ENCODE measurements at regions not wholly inside any gene's neighbourhood (a gene's known extent, or its start where the extent isn't known, plus 50 kb on each side); places are given as distances from the start of the nearest gene placed in this dataset.

DNA sequence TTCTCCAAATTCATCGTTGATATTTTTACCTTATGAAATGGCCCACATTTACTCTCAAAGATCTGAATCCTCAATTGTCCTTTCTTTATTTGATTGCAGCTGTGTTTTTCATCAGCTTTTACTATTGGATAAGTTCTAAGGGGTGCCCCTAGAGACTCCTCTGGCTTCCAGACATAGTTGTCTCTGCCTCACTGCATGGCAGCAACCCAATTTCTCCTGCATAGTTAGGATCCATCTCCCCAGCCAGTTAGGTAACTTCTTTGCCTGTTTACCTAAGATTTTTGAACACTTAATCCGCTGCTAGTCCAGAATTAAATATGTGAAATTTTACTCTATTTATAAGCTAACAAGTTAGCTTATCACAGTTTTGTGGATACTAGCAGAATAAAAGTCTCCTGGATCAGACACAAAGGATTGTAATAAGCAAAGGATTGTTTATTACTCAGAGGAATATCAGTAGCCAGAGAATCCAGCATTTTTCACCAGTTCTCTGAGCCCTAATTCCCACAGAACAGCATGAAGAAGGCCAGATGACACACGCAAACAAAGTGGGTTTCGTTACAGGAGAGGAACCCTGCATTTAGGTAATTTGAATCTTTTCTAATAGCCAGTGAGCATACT lies 101.1 kb downstream of the BBS10 start:
- no peak overlapping the region for H3K4me3 ChIP-seq (replicated peaks; ENCODE audit: low read depth, low read length)
- no peak for DNase-seq (ENCODE audit: extremely low read depth, insufficient read length)
- H3K36me3 ChIP-seq (ENCODE audit: control insufficient read depth, insufficient read depth, low read length): no peaks in the 10 kb centered on the region
- no peaks in the 10 kb centered on the region for H3K27me3 ChIP-seq (replicated peaks; ENCODE audit: control insufficient read depth, insufficient read depth, low read length)
- TF ChIP-seq, protein P1, sequence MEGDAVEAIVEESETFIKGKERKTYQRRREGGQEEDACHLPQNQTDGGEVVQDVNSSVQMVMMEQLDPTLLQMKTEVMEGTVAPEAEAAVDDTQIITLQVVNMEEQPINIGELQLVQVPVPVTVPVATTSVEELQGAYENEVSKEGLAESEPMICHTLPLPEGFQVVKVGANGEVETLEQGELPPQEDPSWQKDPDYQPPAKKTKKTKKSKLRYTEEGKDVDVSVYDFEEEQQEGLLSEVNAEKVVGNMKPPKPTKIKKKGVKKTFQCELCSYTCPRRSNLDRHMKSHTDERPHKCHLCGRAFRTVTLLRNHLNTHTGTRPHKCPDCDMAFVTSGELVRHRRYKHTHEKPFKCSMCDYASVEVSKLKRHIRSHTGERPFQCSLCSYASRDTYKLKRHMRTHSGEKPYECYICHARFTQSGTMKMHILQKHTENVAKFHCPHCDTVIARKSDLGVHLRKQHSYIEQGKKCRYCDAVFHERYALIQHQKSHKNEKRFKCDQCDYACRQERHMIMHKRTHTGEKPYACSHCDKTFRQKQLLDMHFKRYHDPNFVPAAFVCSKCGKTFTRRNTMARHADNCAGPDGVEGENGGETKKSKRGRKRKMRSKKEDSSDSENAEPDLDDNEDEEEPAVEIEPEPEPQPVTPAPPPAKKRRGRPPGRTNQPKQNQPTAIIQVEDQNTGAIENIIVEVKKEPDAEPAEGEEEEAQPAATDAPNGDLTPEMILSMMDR (IDR thresholded peaks at IDR 0.05; ENCODE audit: insufficient read depth, low read length, poor library complexity, severe bottlenecking): no peak

DNA sequence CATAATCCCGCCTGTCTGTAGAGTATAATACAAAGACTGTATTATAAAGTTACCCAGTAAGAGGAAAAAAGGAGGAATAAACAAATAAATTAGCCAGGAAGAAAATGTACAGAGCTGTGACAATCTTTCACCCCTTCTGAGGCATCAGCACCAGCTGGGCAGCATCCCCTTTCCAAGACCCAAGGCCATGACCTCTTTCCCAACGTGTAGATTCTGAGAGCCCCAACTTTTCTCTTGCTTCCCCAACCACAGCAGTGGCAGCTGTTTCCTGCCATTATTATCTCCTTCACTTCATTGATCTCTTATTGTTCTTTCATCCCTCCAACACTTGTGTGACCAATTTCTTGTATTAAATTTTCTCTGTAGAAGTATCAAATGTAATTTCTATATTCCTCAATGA lies 101.6 kb downstream of the BBS10 start:
- no peak for DNase-seq (ENCODE audit: extremely low read depth, insufficient read length)
- Histone ChIP-seq H3K4me3 (replicated peaks; ENCODE audit: low read depth, low read length) (no peak overlapping the region), H3K27me3 (replicated peaks; ENCODE audit: control insufficient read depth, insufficient read depth, low read length) (no peaks in the 10 kb centered on the region), H3K36me3 (ENCODE audit: control insufficient read depth, insufficient read depth, low read length) (no peaks in the 10 kb centered on the region)
- TF ChIP-seq, protein P1 (IDR thresholded peaks at IDR 0.05; ENCODE audit: insufficient read depth, low read length, poor library complexity, severe bottlenecking): no peak

DNA sequence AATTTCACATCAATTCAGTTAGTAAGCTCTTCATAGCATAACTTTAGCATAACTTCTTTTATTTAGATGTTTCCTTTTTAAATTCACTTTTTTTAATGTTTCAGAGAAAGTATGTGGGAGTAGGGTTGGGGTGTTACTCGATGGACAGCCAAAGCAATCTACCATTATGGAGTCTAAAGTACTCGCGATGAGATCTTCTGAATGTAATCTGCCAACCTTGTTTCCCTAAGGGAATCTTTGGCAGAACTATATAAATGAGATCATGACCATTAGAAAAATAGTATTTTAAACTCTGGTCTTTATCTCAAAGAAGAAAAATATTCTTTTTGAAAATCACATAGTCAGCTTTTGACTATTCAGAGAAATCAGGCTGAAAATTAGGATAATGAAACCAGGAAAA lies 103.9 kb downstream of the BBS10 start:
- Histone ChIP-seq H3K4me3 (replicated peaks; ENCODE audit: low read depth, low read length) (no peak overlapping the region), H3K27me3 (replicated peaks; ENCODE audit: control insufficient read depth, insufficient read depth, low read length) (no peaks in the 10 kb centered on the region), H3K36me3 (ENCODE audit: control insufficient read depth, insufficient read depth, low read length) (no peaks in the 10 kb centered on the region)
- no peak for DNase-seq (ENCODE audit: extremely low read depth, insufficient read length)
- TF ChIP-seq, protein P1 (IDR thresholded peaks at IDR 0.05; ENCODE audit: insufficient read depth, low read length, poor library complexity, severe bottlenecking): no peak

DNA sequence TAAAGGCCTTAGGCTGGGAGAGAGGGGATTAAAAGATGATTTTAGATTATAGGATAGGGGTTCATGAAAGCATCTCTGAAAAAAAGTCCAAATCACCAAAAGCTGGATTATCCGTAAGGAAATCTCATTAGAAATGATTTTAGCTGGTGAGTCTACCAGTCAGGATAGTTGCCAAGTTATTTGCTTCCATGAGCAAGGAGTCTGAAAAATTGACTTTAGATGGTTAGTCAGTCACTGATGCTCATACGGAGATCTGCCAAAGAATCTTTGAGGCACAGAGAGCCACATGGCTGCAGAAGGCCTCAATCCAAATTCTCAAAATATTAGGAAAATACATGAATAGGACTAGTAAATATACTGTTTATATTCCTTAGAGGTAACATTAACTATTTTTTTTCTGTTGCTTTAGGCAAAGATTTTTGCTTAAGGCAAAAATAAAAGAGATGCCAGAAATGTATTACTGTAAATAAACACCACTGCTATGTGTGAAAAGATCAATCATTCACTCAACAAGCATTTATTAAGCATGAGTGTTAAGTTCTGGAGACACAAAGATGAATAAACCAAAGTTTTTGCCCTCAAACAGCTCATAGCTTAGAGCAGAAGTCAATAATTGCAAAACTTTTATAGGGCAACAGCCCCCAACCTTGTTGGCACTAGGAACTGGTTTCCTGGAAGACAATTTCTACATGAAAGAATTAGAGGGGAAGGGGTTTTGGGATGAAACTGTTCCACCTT lies 105.2 kb downstream of the BBS10 start:
- Histone ChIP-seq H3K27me3 (replicated peaks; ENCODE audit: control insufficient read depth, insufficient read depth, low read length) (no peaks in the 10 kb centered on the region), H3K4me3 (replicated peaks; ENCODE audit: low read depth, low read length) (no peak overlapping the region), H3K36me3 (ENCODE audit: control insufficient read depth, insufficient read depth, low read length) (no peaks in the 10 kb centered on the region)
- TF ChIP-seq, protein P1 (IDR thresholded peaks at IDR 0.05; ENCODE audit: insufficient read depth, low read length, poor library complexity, severe bottlenecking): no peak
- DNase-seq (ENCODE audit: extremely low read depth, insufficient read length): no peak

DNA sequence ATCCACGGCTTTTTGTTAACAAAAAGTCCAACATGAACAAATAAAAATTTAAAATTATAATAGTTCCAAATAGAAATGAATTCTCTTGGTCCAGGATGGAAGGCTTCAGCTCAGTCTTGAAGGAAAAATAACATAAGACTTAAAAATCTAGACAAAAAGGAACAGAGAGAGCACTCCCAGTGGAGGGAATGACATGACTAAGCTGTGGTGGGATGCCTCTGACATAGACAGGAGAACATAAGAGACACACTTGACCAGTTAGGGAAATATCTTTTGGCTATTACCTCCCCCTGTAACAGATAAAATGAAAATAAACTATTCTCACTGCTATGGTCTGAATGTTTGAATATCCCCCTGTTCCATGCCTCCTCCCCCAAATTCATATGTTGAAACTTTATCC lies 106.8 kb downstream of the BBS10 start:
- Histone ChIP-seq H3K4me3 (replicated peaks; ENCODE audit: low read depth, low read length) (no peak overlapping the region), H3K27me3 (replicated peaks; ENCODE audit: control insufficient read depth, insufficient read depth, low read length) (no peaks in the 10 kb centered on the region), H3K36me3 (ENCODE audit: control insufficient read depth, insufficient read depth, low read length) (no peaks in the 10 kb centered on the region)
- DNase-seq (ENCODE audit: extremely low read depth, insufficient read length): no peak
- TF ChIP-seq, protein P1 (IDR thresholded peaks at IDR 0.05; ENCODE audit: insufficient read depth, low read length, poor library complexity, severe bottlenecking): no peak

Data from GM06990 (cell line).